Neural progenitor cell (in vitro differentiated cells): ENCODE measurements at regions not wholly inside any gene's neighbourhood (a gene's known extent, or its start where the extent isn't known, plus 50 kb on each side); places are given as distances from the start of the nearest gene placed in this dataset.

Experiments
- CTCF ChIP-seq: fragments of 200-600 bp; sonication (generic); IDR thresholded peaks from 2 replicates; pipeline ENCODE4 v1.5.1; 2017; ENCODE audit warnings: antibody characterized with exemption, mild to moderate bottlenecking
- EZH2 ChIP-seq: fragments of 200-600 bp; sonication (generic); IDR thresholded peaks from 2 replicates; pipeline ENCODE4 v1.6.1; 2017; ENCODE audit warnings: antibody characterized with exemption, mild to moderate bottlenecking, moderate library complexity
- EZH2phosphoT487 ChIP-seq: fragments of 200-600 bp; sonication (generic); IDR thresholded peaks from 2 replicates; pipeline ENCODE4 v1.6.1; 2017; ENCODE audit warnings: antibody characterized with exemption

- TF ChIP-seq CTCF (no peak), EZH2 (no peak), EZH2phosphoT487 (no peak)
These were observed 106.6 kb upstream of the CXADR start for GRCh38 chr21:17406202-17406601.
